ENCODE measurements at regions not wholly inside any gene's neighbourhood (a gene's known extent, or its start where the extent isn't known, plus 50 kb on each side); places are given as distances from the start of the nearest gene placed in this dataset.

DNA sequence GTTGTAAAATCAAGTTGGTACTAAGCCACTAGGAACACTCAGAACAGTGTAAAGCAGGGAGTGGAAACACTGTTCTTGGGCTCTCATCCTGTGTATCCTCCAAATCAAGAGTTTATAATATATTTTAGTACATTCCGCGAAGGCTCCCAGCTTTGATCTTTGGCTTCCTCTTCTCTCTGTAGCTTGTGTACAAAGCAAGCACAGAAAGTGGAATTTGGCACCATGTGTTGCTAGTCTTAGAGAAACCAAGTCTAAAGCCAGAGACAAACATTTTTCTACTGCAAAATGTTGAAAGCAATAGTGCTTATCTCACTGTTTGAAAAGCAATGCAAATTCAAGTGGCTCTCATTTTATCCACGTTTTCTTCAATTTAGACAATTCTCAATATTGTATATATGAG lies 1893.3 kb upstream of the WWC1 start:
- WGBS (ENCODE audit: low lambda C conversion rate, missing lambda C conversion rate), result 71% methylated on average over 3 of the region's 3 CpGs
- Histone ChIP-seq H3K4me2 (no peak overlapping the region), H3K79me2 (no peaks in the 10 kb centered on the region)

DNA sequence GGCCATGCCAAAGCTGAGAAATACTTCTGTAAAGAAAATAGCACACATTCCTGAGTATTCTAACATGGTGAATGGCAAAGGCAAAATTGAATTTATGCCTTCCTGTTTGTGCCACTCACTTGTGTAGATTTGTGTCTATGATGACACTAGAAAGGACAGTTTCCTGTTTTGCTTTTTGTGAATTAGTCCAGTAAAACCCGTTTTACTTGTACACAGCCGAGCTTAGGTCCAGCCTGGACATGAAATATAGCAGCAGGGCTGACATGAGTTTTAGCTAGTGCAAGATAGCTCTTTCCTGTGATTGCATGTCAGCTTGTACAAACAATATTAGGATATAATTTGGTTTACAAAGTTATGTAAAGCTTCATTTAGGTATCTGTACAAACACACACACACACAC lies 1891.7 kb upstream of the WWC1 start:
- no peaks in the 10 kb centered on the region for H3K36me3 ChIP-seq (replicated peaks; ENCODE audit: insufficient read depth, low read depth)
- no peaks in the 10 kb centered on the region for H3K79me2 ChIP-seq
- H3K4me2 ChIP-seq, result no peak overlapping the region
- H3K9me2 ChIP-seq (replicated peaks; ENCODE audit: insufficient read depth), result no peaks in the 10 kb centered on the region
- WGBS (ENCODE audit: low lambda C conversion rate, missing lambda C conversion rate), result 41% methylated on average over 2 of the region's 2 CpGs
- no peak for DNase-seq (ENCODE audit: low spot score)
- no peaks in the 10 kb centered on the region for H3K9me3 ChIP-seq (ENCODE audit: low read depth)
- H2AFZ ChIP-seq, result no peak overlapping the region
- H3K27me3 ChIP-seq, result no peaks in the 10 kb centered on the region
- H3K27ac ChIP-seq, result no peak overlapping the region
- H3K4me1 ChIP-seq (ENCODE audit: insufficient read depth), result peaks cover 11% of the 10 kb centered on the region
- no peaks in the 10 kb centered on the region for H4K20me1 ChIP-seq (ENCODE audit: insufficient read depth, poor library complexity, severe bottlenecking)
- H3K4me3 ChIP-seq, result no peak overlapping the region
- TF ChIP-seq, protein P1, sequence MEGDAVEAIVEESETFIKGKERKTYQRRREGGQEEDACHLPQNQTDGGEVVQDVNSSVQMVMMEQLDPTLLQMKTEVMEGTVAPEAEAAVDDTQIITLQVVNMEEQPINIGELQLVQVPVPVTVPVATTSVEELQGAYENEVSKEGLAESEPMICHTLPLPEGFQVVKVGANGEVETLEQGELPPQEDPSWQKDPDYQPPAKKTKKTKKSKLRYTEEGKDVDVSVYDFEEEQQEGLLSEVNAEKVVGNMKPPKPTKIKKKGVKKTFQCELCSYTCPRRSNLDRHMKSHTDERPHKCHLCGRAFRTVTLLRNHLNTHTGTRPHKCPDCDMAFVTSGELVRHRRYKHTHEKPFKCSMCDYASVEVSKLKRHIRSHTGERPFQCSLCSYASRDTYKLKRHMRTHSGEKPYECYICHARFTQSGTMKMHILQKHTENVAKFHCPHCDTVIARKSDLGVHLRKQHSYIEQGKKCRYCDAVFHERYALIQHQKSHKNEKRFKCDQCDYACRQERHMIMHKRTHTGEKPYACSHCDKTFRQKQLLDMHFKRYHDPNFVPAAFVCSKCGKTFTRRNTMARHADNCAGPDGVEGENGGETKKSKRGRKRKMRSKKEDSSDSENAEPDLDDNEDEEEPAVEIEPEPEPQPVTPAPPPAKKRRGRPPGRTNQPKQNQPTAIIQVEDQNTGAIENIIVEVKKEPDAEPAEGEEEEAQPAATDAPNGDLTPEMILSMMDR (IDR thresholded peaks at IDR 0.05; ENCODE audit: poor library complexity), result no peak

More for the DNA sequence above, 1893.3 kb upstream of the WWC1 start:
- no peak overlapping the region for H2AFZ ChIP-seq
- TF ChIP-seq EZH2phosphoT487 (IDR thresholded peaks at IDR 0.05; ENCODE audit: low read depth, severe bottlenecking, unreplicated experiment) (no peak), EZH2 (IDR thresholded peaks at IDR 0.05; ENCODE audit: borderline replicate concordance) (no peak)
- TF ChIP-seq, protein P1 (IDR thresholded peaks at IDR 0.05; ENCODE audit: poor library complexity), result no peak
- H3K9me3 ChIP-seq (ENCODE audit: low read depth), result no peaks in the 10 kb centered on the region
- no peaks in the 10 kb centered on the region for H4K20me1 ChIP-seq (ENCODE audit: insufficient read depth, poor library complexity, severe bottlenecking)
- H3K4me3 ChIP-seq, result no peak overlapping the region
- H3K4me1 ChIP-seq (ENCODE audit: insufficient read depth), result peaks cover 11% of the 10 kb centered on the region
- H3K27ac ChIP-seq, result no peak overlapping the region
- no peaks in the 10 kb centered on the region for H3K36me3 ChIP-seq (replicated peaks; ENCODE audit: insufficient read depth, low read depth)
- H3K9me2 ChIP-seq (replicated peaks; ENCODE audit: insufficient read depth), result no peaks in the 10 kb centered on the region
- DNase-seq (ENCODE audit: low spot score), result no peak
- H3K27me3 ChIP-seq, result no peaks in the 10 kb centered on the region

DNA sequence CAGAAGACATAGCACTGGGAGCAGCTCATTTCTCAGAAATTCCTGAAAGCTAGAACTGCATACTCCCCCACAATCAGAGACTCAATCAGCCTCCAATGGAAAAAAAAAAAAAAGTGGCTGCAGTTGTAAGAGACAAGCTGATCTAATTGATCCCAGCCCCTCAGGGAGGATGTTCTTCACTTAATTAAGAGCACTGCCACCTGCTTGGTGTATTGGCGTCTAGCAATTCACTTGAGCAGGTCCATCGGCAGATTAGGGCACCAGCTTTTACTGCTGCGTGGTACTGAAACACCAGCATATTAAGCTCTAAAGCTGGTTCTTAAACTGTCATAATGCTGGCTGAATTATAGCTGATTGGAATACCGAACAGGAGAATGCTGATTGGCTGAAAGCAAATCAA lies 1890.1 kb upstream of the WWC1 start:
- Histone ChIP-seq H3K9me2 (replicated peaks; ENCODE audit: insufficient read depth) (no peaks in the 10 kb centered on the region), H3K27me3 (no peaks in the 10 kb centered on the region), H3K79me2 (no peaks in the 10 kb centered on the region), H3K9me3 (ENCODE audit: low read depth) (no peaks in the 10 kb centered on the region), H3K4me3 (no peak overlapping the region), H3K36me3 (replicated peaks; ENCODE audit: insufficient read depth, low read depth) (no peaks in the 10 kb centered on the region), H2AFZ (no peak overlapping the region), H3K4me1 (ENCODE audit: insufficient read depth) (peaks cover 11% of the 10 kb centered on the region), H3K4me2 (no peak overlapping the region), H3K27ac (no peak overlapping the region), H4K20me1 (ENCODE audit: insufficient read depth, poor library complexity, severe bottlenecking) (no peaks in the 10 kb centered on the region)
- WGBS (ENCODE audit: low lambda C conversion rate, missing lambda C conversion rate), result 87% methylated on average over 4 of the region's 4 CpGs
- DNase-seq (ENCODE audit: low spot score), result no peak
- TF ChIP-seq EZH2phosphoT487 (IDR thresholded peaks at IDR 0.05; ENCODE audit: low read depth, severe bottlenecking, unreplicated experiment) (no peak), EZH2 (IDR thresholded peaks at IDR 0.05; ENCODE audit: borderline replicate concordance) (no peak)
- TF ChIP-seq, protein P1 (IDR thresholded peaks at IDR 0.05; ENCODE audit: poor library complexity), result no peak

DNA sequence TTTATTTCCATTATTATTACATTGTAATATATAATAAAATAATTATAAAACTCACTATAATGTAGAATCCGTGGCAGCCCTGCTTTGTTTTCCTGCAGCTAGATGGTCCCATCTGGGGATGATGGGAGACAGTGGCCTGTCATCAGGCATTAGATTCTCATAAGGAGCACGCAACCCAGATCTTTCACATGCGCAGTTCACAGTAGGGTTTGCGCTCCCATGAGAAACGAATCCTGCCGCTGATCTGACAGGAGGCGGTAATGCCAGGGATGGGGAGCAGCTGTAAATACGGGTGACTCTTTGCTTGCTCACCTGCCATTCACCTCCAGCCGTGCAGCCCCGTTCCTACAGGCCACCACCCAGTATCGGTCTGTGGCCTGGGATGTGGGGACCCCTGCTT lies 1879.3 kb upstream of the WWC1 start:
- no peaks in the 10 kb centered on the region for H3K27me3 ChIP-seq
- no peaks in the 10 kb centered on the region for H4K20me1 ChIP-seq (ENCODE audit: insufficient read depth, poor library complexity, severe bottlenecking)
- H3K4me3 ChIP-seq, result no peak overlapping the region
- no peaks in the 10 kb centered on the region for H3K79me2 ChIP-seq
- WGBS (ENCODE audit: low lambda C conversion rate, missing lambda C conversion rate), result 92% methylated on average over 11 of the region's 11 CpGs
- no peak overlapping the region for H3K27ac ChIP-seq
- no peak overlapping the region for H2AFZ ChIP-seq
- DNase-seq (ENCODE audit: low spot score), result no peak
- no peak overlapping the region for H3K4me2 ChIP-seq
- TF ChIP-seq, protein P1 (IDR thresholded peaks at IDR 0.05; ENCODE audit: poor library complexity), result no peak
- TF ChIP-seq EZH2phosphoT487 (IDR thresholded peaks at IDR 0.05; ENCODE audit: low read depth, severe bottlenecking, unreplicated experiment) (no peak), EZH2 (IDR thresholded peaks at IDR 0.05; ENCODE audit: borderline replicate concordance) (no peak)
- H3K9me3 ChIP-seq (ENCODE audit: low read depth), result no peaks in the 10 kb centered on the region
- no peaks in the 10 kb centered on the region for H3K36me3 ChIP-seq (replicated peaks; ENCODE audit: insufficient read depth, low read depth)
- no peaks in the 10 kb centered on the region for H3K4me1 ChIP-seq (ENCODE audit: insufficient read depth)
- H3K9me2 ChIP-seq (replicated peaks; ENCODE audit: insufficient read depth), result no peaks in the 10 kb centered on the region

Data from hepatocyte (in vitro differentiated cells).